GM23338 (cell line): ENCODE measurements at regions not wholly inside any gene's neighbourhood (a gene's known extent, or its start where the extent isn't known, plus 50 kb on each side); places are given as distances from the start of the nearest gene placed in this dataset.

Experiments
- ATAC-seq: fragments of 200-7000 bp; cut with Tn5 transposase; 3 replicates; pipeline ENCODE4 v1.9.1; 2020
- DNase-seq: peaks from one replicate; pipeline ENCODE4 v3.0.0-alpha.2; 2015; ENCODE audit warnings: low spot score
- H2AFZ ChIP-seq: fragments of 200-600 bp; sonication (generic); 2 replicates; pipeline ENCODE4 v1.8.0; 2016; ENCODE audit warnings: antibody characterized with exemption, mild to moderate bottlenecking, moderate library complexity
- H3F3A ChIP-seq: fragments of 200-600 bp; sonication (generic); replicated peaks from 2 replicates; pipeline ENCODE4 v1.8.0; 2017; ENCODE audit warnings: antibody characterized with exemption, mixed run types, low read depth
- H3K27ac ChIP-seq: fragments of 200-600 bp; sonication (generic); 2 replicates; pipeline ENCODE4 v1.6.1; 2016; ENCODE audit warnings: low read depth
- H3K27me3 ChIP-seq: fragments of 200-600 bp; sonication (generic); 2 replicates; pipeline ENCODE4 v1.8.0; 2016; ENCODE audit warnings: mild to moderate bottlenecking, mixed run types, moderate library complexity; ENCODE audit not compliant: insufficient read depth
- H3K36me3 ChIP-seq: fragments of 200-600 bp; sonication (generic); 2 replicates; pipeline ENCODE4 v1.8.0; 2016; ENCODE audit warnings: mild to moderate bottlenecking; ENCODE audit not compliant: insufficient read depth
- H3K4me1 ChIP-seq: fragments of 200-600 bp; sonication (generic); 2 replicates; pipeline ENCODE4 v1.8.0; 2016; ENCODE audit warnings: mild to moderate bottlenecking, moderate library complexity; ENCODE audit not compliant: insufficient read depth
- H3K4me2 ChIP-seq: fragments of 200-600 bp; sonication (generic); 2 replicates; pipeline ENCODE4 v1.7.1; 2017; ENCODE audit warnings: mixed run types
- H3K4me3 ChIP-seq: fragments of 200-600 bp; sonication (generic); 2 replicates; pipeline ENCODE4 v1.6.1; 2016; ENCODE audit warnings: mixed run types
- H3K79me2 ChIP-seq: fragments of 200-600 bp; sonication (generic); replicated peaks from 2 replicates; pipeline ENCODE4 v1.8.0; 2017; ENCODE audit warnings: mild to moderate bottlenecking; ENCODE audit not compliant: insufficient read depth
- H3K9me2 ChIP-seq: fragments of 200-600 bp; sonication (generic); 2 replicates; pipeline ENCODE4 v1.8.0; 2017; ENCODE audit not compliant: insufficient read depth
- H4K20me1 ChIP-seq: fragments of 200-600 bp; sonication (generic); replicated peaks from 2 replicates; pipeline ENCODE4 v1.8.0; 2017; ENCODE audit warnings: mild to moderate bottlenecking; ENCODE audit not compliant: insufficient read depth
- H3K27ac Mint-ChIP-seq: 2 replicates; pipeline ENCODE4 v1.8.0; 2020; ENCODE audit warnings: inconsistent platforms, mild to moderate bottlenecking, moderate library complexity, mixed read lengths
- H3K27me3 Mint-ChIP-seq: 3 replicates; pipeline ENCODE4 v1.8.0; 2022; ENCODE audit warnings: low read depth, mild to moderate bottlenecking, moderate library complexity, mixed read lengths, inconsistent platforms; ENCODE audit not compliant: insufficient read depth, poor library complexity
- H3K36me3 Mint-ChIP-seq: 3 replicates; pipeline ENCODE4 v1.8.0; 2021; ENCODE audit warnings: low read depth, mild to moderate bottlenecking, inconsistent platforms, moderate library complexity, mixed read lengths
- H3K4me1 Mint-ChIP-seq: 3 replicates; pipeline ENCODE4 v1.8.0; 2020; ENCODE audit warnings: mild to moderate bottlenecking, inconsistent platforms, mixed read lengths
- H3K4me3 Mint-ChIP-seq: 3 replicates; pipeline ENCODE4 v1.8.0; 2021; ENCODE audit warnings: moderate library complexity, mild to moderate bottlenecking, inconsistent platforms, mixed read lengths
- H3K9me3 Mint-ChIP-seq: 3 replicates; pipeline ENCODE4 v1.8.0; 2020; ENCODE audit warnings: moderate library complexity, mild to moderate bottlenecking, inconsistent platforms, mixed read lengths
- ETS1 ChIP-seq: IDR thresholded peaks from 2 replicates; pipeline ENCODE4 v1.6.1; 2016; ENCODE audit warnings: antibody characterized with exemption
- EZH2 ChIP-seq: fragments of 200-600 bp; sonication (generic); IDR thresholded peaks from one replicate; pipeline ENCODE4 v1.8.0; 2017; ENCODE audit warnings: antibody characterized with exemption, mild to moderate bottlenecking, low read depth; ENCODE audit not compliant: unreplicated experiment
- NANOG ChIP-seq: IDR thresholded peaks from 2 replicates; pipeline ENCODE4 v1.6.1; 2016; ENCODE audit warnings: antibody characterized with exemption, borderline replicate concordance
- POLR2AphosphoS5 ChIP-seq: IDR thresholded peaks from 2 replicates; pipeline ENCODE4 v1.6.1; 2016; ENCODE audit warnings: antibody characterized with exemption, low read depth
- REST ChIP-seq: IDR thresholded peaks from one replicate; pipeline ENCODE4 v1.6.1; 2018; ENCODE audit warnings: antibody characterized with exemption; ENCODE audit not compliant: unreplicated experiment
- ZNF114 ChIP-seq: fragments of 250-450 bp; sonication (Bioruptor Pico); IDR thresholded peaks from 2 replicates; pipeline ENCODE4 v1.5.0; 2020; ENCODE audit warnings: mild to moderate bottlenecking, moderate library complexity
- ZNF462 ChIP-seq: fragments of 250-450 bp; sonication (Bioruptor Pico); IDR thresholded peaks from 2 replicates; pipeline ENCODE4 v1.5.0; 2020; ENCODE audit warnings: mild to moderate bottlenecking, moderate library complexity

GRCh38 chr4:124212815-124213630, 499.5 kb downstream of the ANKRD50 start:
- Histone ChIP-seq H3K4me3 (no peak overlapping the region), H3K4me2 (no peak overlapping the region), H3F3A (no peaks in the 10 kb centered on the region), H4K20me1 (no peaks in the 10 kb centered on the region), H3K9me2 (no peaks in the 10 kb centered on the region), H3K27ac (no peak overlapping the region), H3K79me2 (no peaks in the 10 kb centered on the region), H3K4me1 (peaks cover 3% of the 10 kb centered on the region; the same call in 1 of the 2 replicates), H2AFZ (no peak overlapping the region), H3K27me3 (no peaks in the 10 kb centered on the region), H3K36me3 (no peaks in the 10 kb centered on the region)
- no peak for TF ChIP-seq ZNF462 (CRISPR knock-in tag)
- no peak for TF ChIP-seq POLR2AphosphoS5
- TF ChIP-seq REST: no peak
- TF ChIP-seq ETS1: no peak
- no peak for TF ChIP-seq ZNF114 (CRISPR knock-in tag)
- no peak for TF ChIP-seq NANOG
- TF ChIP-seq EZH2: no peak
- Mint-ChIP-seq H3K27me3 (no peaks in the 10 kb centered on the region), H3K9me3 (no peaks in the 10 kb centered on the region), H3K4me1 (peaks cover 9% of the 10 kb centered on the region; the same call in 2 of the 3 replicates), H3K27ac (no peak overlapping the region), H3K36me3 (no peaks in the 10 kb centered on the region), H3K4me3 (no peak overlapping the region)
- DNase-seq: no peak
- ATAC-seq: no peak
